HepG2 (cell line): ENCODE measurements at regions not wholly inside any gene's neighbourhood (a gene's known extent, or its start where the extent isn't known, plus 50 kb on each side); places are given as distances from the start of the nearest gene placed in this dataset.

ENCODE experiments used
- EED ChIP-seq: sonication (generic); formaldehyde crosslinking; IDR thresholded peaks from 2 replicates; pipeline ENCODE4 v1.5.0; 2020; ENCODE audit warnings: mild to moderate bottlenecking, missing genetic modification reagents
- FOXP1 ChIP-seq, 2 experiments: fragments of 450-650 bp in 1 of 2; IDR thresholded peaks; 2 replicates each; pipeline ENCODE4 v1.6.1; 2017 to 2018; ENCODE audit warnings: antibody characterized with exemption in 1 of 2
- HDAC2 ChIP-seq: sonication (generic); formaldehyde crosslinking; IDR thresholded peaks from 2 replicates; pipeline ENCODE4 v1.4.0; 2020; ENCODE audit warnings: missing genetic modification reagents
- NR2F6 ChIP-seq, 2 experiments: IDR thresholded peaks; 2 replicates each; pipeline ENCODE4 v1.6.1; 2016; ENCODE audit warnings: antibody characterized with exemption in 1 of 2, mild to moderate bottlenecking in 1 of 2
- POGK ChIP-seq: sonication (generic); formaldehyde crosslinking; conservative IDR thresholded peaks from 2 replicates; pipeline ENCODE4 v1.8.0; 2022; ENCODE audit warnings: mild to moderate bottlenecking, moderate library complexity, missing genetic modification reagents
- PPARG ChIP-seq: conservative IDR thresholded peaks from 2 replicates; pipeline ENCODE4 v1.6.1; 2016; ENCODE audit warnings: missing biosample characterization, missing genetic modification reagents
- SMC3 ChIP-seq: IDR thresholded peaks from 2 replicates; pipeline ENCODE4 v1.6.1; 2011; ENCODE audit warnings: low read length, improper control_type of control experiment
- SOX5 ChIP-seq: IDR thresholded peaks from 2 replicates; pipeline ENCODE4 v1.6.1; 2016; ENCODE audit warnings: borderline replicate concordance
- ZBTB40 ChIP-seq, 2 experiments: fragments of 450-650 bp in 1 of 2; sonication (generic) in 1 of 2; formaldehyde crosslinking in 1 of 2; IDR thresholded peaks; 2 replicates each; pipeline versions ENCODE4 v1.6.1 to v1.8.0; 2016 to 2022; ENCODE audit warnings: antibody characterized with exemption in 1 of 2, mild to moderate bottlenecking in 1 of 2, missing genetic modification reagents in 1 of 2
- ZNF563 ChIP-seq: sonication (generic); formaldehyde crosslinking; IDR thresholded peaks from 2 replicates; pipeline ENCODE4 v1.8.0; 2022; ENCODE audit warnings: mild to moderate bottlenecking, moderate library complexity, missing genetic modification reagents
- ZNF678 ChIP-seq: sonication (generic); formaldehyde crosslinking; IDR thresholded peaks from 2 replicates; pipeline ENCODE4 v1.4.0; 2020; ENCODE audit warnings: mild to moderate bottlenecking, missing genetic modification reagents
- TF ChIP-seq, protein P1 (sequence below): sonication (generic); formaldehyde crosslinking; IDR thresholded peaks from 2 replicates; pipeline ENCODE4 v1.4.0; 2020; ENCODE audit warnings: missing genetic modification reagents

DNA sequence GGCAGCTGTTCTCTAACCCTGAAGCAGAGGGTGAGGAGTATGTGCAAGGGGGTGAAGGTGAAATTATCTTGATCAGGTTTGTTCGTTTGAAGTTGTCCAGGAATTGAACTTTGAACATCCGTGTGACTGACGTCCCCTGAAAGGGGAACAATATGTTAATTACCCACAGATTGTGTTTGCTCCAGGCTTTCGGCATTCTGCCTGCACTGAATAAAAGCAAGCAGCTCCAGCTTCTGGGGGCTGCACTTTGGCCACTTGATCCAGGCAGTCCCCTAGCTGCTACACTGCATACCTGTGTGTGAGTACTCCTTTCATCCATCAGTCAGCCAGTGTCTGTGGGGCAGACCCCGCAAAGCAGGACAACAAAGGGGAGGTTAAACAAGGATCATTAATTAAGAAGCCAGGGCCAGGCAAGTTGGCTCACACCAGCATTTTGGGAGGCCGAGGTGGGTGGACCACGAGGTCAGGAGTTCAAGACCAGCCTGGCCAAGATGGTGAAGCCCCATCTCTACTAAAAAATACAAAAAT lies 104.8 kb upstream of the BTN3A2 start (continued):
- TF ChIP-seq ZBTB40 (IDR thresholded peaks at IDR 0.05) (no peak), ZBTB40 (CRISPR knock-in tag; IDR thresholded peaks at IDR 0.05) (no peak), POGK (0 out of 2 replicates have a peak, but pooled peaks have one; percentile 36), EED (CRISPR knock-in tag) (no peak), PPARG (CRISPR knock-in tag) (0 out of 2 replicates have a peak, but pooled peaks have one; percentile 32), ZNF563 (peak; percentile 96), ZNF678 (CRISPR knock-in tag) (no peak), HDAC2 (CRISPR knock-in tag) (peak; percentile 59; the same call in 1 of the 2 replicates), SOX5 (CRISPR knock-in tag) (peak; percentile 84; the same call in 1 of the 2 replicates), NR2F6 (IDR thresholded peaks at IDR 0.05) (no peak), NR2F6 (CRISPR knock-in tag; IDR thresholded peaks at IDR 0.05) (peak; percentile 37; the same call in 1 of the 2 replicates), FOXP1 (IDR thresholded peaks at IDR 0.05) (peak; percentile 21; the same call in 1 of the 2 replicates), FOXP1 (CRISPR knock-in tag; IDR thresholded peaks at IDR 0.05) (peak; percentile 54; the same call in 1 of the 2 replicates), SMC3 (no peak)
- TF ChIP-seq, protein P1, sequence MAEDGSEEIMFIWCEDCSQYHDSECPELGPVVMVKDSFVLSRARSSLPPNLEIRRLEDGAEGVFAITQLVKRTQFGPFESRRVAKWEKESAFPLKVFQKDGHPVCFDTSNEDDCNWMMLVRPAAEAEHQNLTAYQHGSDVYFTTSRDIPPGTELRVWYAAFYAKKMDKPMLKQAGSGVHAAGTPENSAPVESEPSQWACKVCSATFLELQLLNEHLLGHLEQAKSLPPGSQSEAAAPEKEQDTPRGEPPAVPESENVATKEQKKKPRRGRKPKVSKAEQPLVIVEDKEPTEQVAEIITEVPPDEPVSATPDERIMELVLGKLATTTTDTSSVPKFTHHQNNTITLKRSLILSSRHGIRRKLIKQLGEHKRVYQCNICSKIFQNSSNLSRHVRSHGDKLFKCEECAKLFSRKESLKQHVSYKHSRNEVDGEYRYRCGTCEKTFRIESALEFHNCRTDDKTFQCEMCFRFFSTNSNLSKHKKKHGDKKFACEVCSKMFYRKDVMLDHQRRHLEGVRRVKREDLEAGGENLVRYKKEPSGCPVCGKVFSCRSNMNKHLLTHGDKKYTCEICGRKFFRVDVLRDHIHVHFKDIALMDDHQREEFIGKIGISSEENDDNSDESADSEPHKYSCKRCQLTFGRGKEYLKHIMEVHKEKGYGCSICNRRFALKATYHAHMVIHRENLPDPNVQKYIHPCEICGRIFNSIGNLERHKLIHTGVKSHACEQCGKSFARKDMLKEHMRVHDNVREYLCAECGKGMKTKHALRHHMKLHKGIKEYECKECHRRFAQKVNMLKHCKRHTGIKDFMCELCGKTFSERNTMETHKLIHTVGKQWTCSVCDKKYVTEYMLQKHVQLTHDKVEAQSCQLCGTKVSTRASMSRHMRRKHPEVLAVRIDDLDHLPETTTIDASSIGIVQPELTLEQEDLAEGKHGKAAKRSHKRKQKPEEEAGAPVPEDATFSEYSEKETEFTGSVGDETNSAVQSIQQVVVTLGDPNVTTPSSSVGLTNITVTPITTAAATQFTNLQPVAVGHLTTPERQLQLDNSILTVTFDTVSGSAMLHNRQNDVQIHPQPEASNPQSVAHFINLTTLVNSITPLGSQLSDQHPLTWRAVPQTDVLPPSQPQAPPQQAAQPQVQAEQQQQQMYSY (CRISPR knock-in tag), result no peak
